Right lobe of liver (tissue), 6 donors: ENCODE measurements at regions not wholly inside any gene's neighbourhood (a gene's known extent, or its start where the extent isn't known, plus 50 kb on each side); places are given as distances from the start of the nearest gene placed in this dataset.

ENCODE experiments used
- ATAC-seq, 4 donors: fragments of 200-7000 bp; cut with Tn5 transposase; one replicate each; pipeline ENCODE4 v1.9.1; 2020; ENCODE audit warnings: mild to moderate bottlenecking in 4 of 4, moderate library complexity in 4 of 4
- DNase-seq, 3 donors: peaks; one replicate each; pipeline ENCODE4 v3.0.0-alpha.2; 2020
- H3K27ac ChIP-seq, 3 donors: fragments of 200-600 bp; one replicate each; pipeline ENCODE4 v1.8.0; 2022
- H3K27me3 ChIP-seq, 2 donors: fragments of 200-600 bp; one replicate each; pipeline ENCODE4 v1.8.0; 2022
- H3K36me3 ChIP-seq, 4 donors: fragments of 200-600 bp; sonication (generic) in 1 of 4; one replicate each; pipeline versions ENCODE4 v1.5.1 to v1.8.0; 2017 to 2022; ENCODE audit warnings: control low read depth in 1 of 4
- H3K4me1 ChIP-seq, 4 donors: fragments of 200-600 bp; sonication (generic) in 1 of 4; one replicate each; pipeline versions ENCODE4 v1.5.1 to v1.8.0; 2017 to 2022; ENCODE audit warnings: control low read depth in 1 of 4
- H3K4me3 ChIP-seq, 3 donors: fragments of 200-600 bp; one replicate each; pipeline ENCODE4 v1.8.0; 2022
- H3K9me3 ChIP-seq, 4 donors: fragments of 200-600 bp; sonication (generic) in 1 of 4; one replicate each; pipeline versions ENCODE4 v1.5.1 to v1.8.0; 2017 to 2022; ENCODE audit warnings: control low read depth in 1 of 4
- CTCF ChIP-seq, 4 donors: fragments of 200-600 bp in 3 of 4; fragments of 450-650 bp in 1 of 4; IDR thresholded peaks; one replicate each; pipeline versions ENCODE4 v1.5.1 to v1.8.0; 2016 to 2022; ENCODE audit warnings: antibody characterized with exemption in 4 of 4, mild to moderate bottlenecking in 2 of 4
- POLR2A ChIP-seq: fragments of 450-650 bp; IDR thresholded peaks from one replicate; pipeline ENCODE4 v1.6.1; 2017; ENCODE audit warnings: antibody characterized with exemption, mild to moderate bottlenecking
- WGBS: methylation state at CpG from one replicate; pipeline ENCODE4 v1.1.6; 2018; ENCODE audit warnings: low coverage, low lambda C conversion rate; ENCODE audit not compliant: insufficient coverage; ENCODE audit errors: missing lambda C conversion rate; 5-methylcytosine and 5-hydroxymethylcytosine counted together
- intact Hi-C, 2 donors: fragments of 100-400 bp; cut with DNase I; formaldehyde crosslinking; loops; one replicate each; pipeline versions ENCODE4 v1.11.2 to v1.14.1; 2022
- donor health status: DM: no; HTN: yes; CAD: no.
- donor health status: DM: no; HTN: no; CAD: no.
- donor health status: DM: no; HTN: no; CAD: no.
- donor health status: DM: no; HTN: yes; CAD: no.
- donor health status: DM: no; HTN: yes; CAD: no.

GRCh38 chr9:85215416-85215815 lies 526.3 kb downstream of the AGTPBP1 start:
- TF ChIP-seq POLR2A (no peak), CTCF (IDR thresholded peaks at IDR 0.05) (no peak)
- no peak for DNase-seq
- intact Hi-C loops: no loop called here

GRCh38 chr9:85213650-85214607 lies 527.8 kb downstream of the AGTPBP1 start:
- DNase-seq: no peak
- WGBS: 40% methylated on average over 4 of the region's 4 CpGs

More at GRCh38 chr9:85215416-85215815, 526.3 kb downstream of the AGTPBP1 start:
- H3K36me3 ChIP-seq: no peaks in the 10 kb centered on the region
- no peaks in the 10 kb centered on the region for H3K4me1 ChIP-seq
- H3K9me3 ChIP-seq: no peaks in the 10 kb centered on the region
- no peaks in the 10 kb centered on the region for H3K27me3 ChIP-seq
- H3K27ac ChIP-seq: no peak overlapping the region
- 34% methylated on average over 4 of the region's 4 CpGs for WGBS
- no peak for ATAC-seq
- no peak overlapping the region for H3K4me3 ChIP-seq

GRCh38 chr9:85212887-85213286 lies 528.9 kb downstream of the AGTPBP1 start:
- 18% methylated on average over 2 of the region's 2 CpGs for WGBS
- Histone ChIP-seq H3K27me3 (no peaks in the 10 kb centered on the region), H3K27ac (no peak overlapping the region), H3K9me3 (no peaks in the 10 kb centered on the region), H3K36me3 (no peaks in the 10 kb centered on the region), H3K4me1 (no peaks in the 10 kb centered on the region), H3K4me3 (no peak overlapping the region)
- no peak for TF ChIP-seq CTCF (IDR thresholded peaks at IDR 0.05)
- TF ChIP-seq POLR2A: no peak
- ATAC-seq: no peak
- DNase-seq: no peak
- intact Hi-C loops: no loop called here

More at GRCh38 chr9:85213650-85214607, 527.8 kb downstream of the AGTPBP1 start:
- Histone ChIP-seq H3K27me3 (no peaks in the 10 kb centered on the region), H3K9me3 (no peaks in the 10 kb centered on the region), H3K36me3 (no peaks in the 10 kb centered on the region), H3K27ac (no peak overlapping the region), H3K4me3 (no peak overlapping the region), H3K4me1 (no peaks in the 10 kb centered on the region)
- TF ChIP-seq CTCF (IDR thresholded peaks at IDR 0.05) (no peak), POLR2A (no peak)
- intact Hi-C loops: no loop called here
- no peak for ATAC-seq

GRCh38 chr9:85212209-85212608 lies 529.5 kb downstream of the AGTPBP1 start:
- intact Hi-C loops: no loop called here
- Histone ChIP-seq H3K9me3 (no peaks in the 10 kb centered on the region), H3K27ac (no peak overlapping the region), H3K27me3 (no peaks in the 10 kb centered on the region), H3K36me3 (no peaks in the 10 kb centered on the region), H3K4me3 (no peak overlapping the region), H3K4me1 (no peaks in the 10 kb centered on the region)
- DNase-seq (no peak), ATAC-seq (no peak)
- no peak for TF ChIP-seq CTCF (IDR thresholded peaks at IDR 0.05)
- 46% methylated on average over 4 of the region's 4 CpGs for WGBS
